GM12892 (cell line): ENCODE measurements at regions not wholly inside any gene's neighbourhood (a gene's known extent, or its start where the extent isn't known, plus 50 kb on each side); places are given as distances from the start of the nearest gene placed in this dataset.

Experiments used
- POLR2A ChIP-seq: IDR thresholded peaks from 2 replicates; pipeline ENCODE4 v1.6.1; 2011; ENCODE audit warnings: low read depth, low read length, control low read depth
- POLR2AphosphoS5 ChIP-seq: IDR thresholded peaks from 2 replicates; pipeline ENCODE4 v1.6.1; 2011; ENCODE audit warnings: low read depth, low read length, control low read depth
- TAF1 ChIP-seq: IDR thresholded peaks from 2 replicates; pipeline ENCODE4 v1.6.1; 2011; ENCODE audit warnings: low read depth, mild to moderate bottlenecking, control low read depth, low read length, borderline replicate concordance

GRCh38 chr3:163664466-163664865, 1413.8 kb downstream of the SI start:
- TF ChIP-seq POLR2AphosphoS5 (no peak), POLR2A (no peak), TAF1 (no peak)
